LNCaP clone FGC (cell line): ENCODE measurements at regions not wholly inside any gene's neighbourhood (a gene's known extent, or its start where the extent isn't known, plus 50 kb on each side); places are given as distances from the start of the nearest gene placed in this dataset.

ENCODE experiments used
- DNase-seq: peaks from one replicate; pipeline ENCODE4 v3.0.0-alpha.2; 2011; ENCODE audit warnings: low read depth
- H3K4me3 ChIP-seq: 2 replicates; pipeline ENCODE4 v1.5.1; 2011; ENCODE audit warnings: mild to moderate bottlenecking, low read depth, low read length, control low read depth
- TF ChIP-seq, protein P1 (sequence below): IDR thresholded peaks from 2 replicates; pipeline ENCODE4 v1.5.1; 2012; ENCODE audit warnings: mild to moderate bottlenecking; ENCODE audit not compliant: control insufficient read depth, insufficient read depth; ENCODE audit errors: extremely low read depth

GRCh38 chr16:51870296-51870854 is 676.6 kb downstream of the TOX3 start:
- no peak for DNase-seq
- TF ChIP-seq, protein P1, sequence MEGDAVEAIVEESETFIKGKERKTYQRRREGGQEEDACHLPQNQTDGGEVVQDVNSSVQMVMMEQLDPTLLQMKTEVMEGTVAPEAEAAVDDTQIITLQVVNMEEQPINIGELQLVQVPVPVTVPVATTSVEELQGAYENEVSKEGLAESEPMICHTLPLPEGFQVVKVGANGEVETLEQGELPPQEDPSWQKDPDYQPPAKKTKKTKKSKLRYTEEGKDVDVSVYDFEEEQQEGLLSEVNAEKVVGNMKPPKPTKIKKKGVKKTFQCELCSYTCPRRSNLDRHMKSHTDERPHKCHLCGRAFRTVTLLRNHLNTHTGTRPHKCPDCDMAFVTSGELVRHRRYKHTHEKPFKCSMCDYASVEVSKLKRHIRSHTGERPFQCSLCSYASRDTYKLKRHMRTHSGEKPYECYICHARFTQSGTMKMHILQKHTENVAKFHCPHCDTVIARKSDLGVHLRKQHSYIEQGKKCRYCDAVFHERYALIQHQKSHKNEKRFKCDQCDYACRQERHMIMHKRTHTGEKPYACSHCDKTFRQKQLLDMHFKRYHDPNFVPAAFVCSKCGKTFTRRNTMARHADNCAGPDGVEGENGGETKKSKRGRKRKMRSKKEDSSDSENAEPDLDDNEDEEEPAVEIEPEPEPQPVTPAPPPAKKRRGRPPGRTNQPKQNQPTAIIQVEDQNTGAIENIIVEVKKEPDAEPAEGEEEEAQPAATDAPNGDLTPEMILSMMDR = no peak
- no peak overlapping the region for H3K4me3 ChIP-seq

DNA sequence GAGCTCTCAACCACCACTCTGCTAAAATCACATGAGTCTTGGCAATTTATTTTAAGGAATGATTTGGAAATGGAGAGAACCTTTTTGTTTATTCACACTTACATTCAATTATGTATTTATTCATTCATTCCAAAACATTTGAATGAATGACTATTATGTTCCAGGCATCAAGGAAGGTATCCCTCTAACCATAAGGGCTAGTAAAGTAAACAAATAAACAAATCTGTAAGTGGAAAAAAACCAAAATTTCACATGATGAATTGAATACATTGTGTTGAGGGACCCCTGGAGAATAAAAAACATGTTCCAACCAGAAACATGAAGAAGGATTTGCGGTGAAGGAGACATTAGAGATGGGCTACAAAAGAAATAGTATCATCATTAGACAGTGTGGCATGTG is 677.8 kb downstream of the TOX3 start:
- no peak for DNase-seq
- H3K4me3 ChIP-seq = no peak overlapping the region
- TF ChIP-seq, protein P1 = no peak

DNA sequence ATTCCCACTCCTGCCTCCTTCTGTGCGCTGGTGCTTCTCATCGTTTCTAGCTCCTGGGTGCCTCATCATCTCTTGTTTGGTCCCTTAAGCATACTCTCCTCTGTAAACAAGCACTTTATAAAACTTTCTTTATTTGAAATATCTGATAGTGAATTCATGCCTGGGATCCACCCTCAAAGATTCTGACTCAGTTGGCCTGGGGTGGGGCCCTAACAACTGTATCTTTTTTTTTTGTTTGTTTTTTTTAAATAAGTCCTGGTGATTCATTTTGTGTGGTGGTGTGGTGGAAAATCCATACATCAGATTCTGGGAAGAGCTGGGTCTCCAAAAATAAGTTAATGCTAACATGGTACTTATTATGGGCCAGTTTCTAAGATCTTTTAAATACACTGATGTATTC is 678.3 kb downstream of the TOX3 start:
- TF ChIP-seq, protein P1 = no peak
- H3K4me3 ChIP-seq = no peak overlapping the region
- DNase-seq = no peak

DNA sequence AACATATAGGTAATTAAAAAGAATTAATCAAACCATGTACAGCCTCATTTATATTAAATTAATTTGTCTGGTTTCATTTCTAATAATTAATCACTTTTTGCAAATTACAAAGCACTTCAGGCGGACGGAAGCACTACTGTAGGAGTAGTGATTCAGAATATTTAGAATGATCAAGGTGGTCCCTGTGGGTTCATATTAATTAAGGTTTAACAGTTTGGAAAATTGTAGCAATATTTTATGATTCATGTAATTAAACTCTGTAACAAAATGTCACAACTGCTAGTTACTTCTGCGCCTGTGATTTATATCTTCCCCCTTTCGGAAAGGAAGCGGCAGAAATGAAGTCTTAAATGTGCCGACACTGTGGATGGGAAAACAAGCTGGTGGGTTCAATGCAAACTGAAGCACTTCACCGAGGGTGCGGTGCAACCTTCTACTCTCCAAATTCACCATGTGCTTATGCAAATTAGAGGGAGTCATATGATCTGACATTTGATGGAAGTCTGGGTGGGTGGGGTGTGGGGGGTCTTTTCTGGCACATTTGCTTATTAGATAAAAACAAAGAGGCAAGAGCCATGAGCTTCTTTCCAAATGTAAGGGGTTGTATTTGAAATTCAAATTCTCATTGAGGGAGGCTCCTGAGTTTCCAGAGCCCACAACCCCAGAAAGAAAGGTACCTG is 679.4 kb downstream of the TOX3 start:
- H3K4me3 ChIP-seq = no peak overlapping the region
- TF ChIP-seq, protein P1 = no peak
- DNase-seq = no peak

DNA sequence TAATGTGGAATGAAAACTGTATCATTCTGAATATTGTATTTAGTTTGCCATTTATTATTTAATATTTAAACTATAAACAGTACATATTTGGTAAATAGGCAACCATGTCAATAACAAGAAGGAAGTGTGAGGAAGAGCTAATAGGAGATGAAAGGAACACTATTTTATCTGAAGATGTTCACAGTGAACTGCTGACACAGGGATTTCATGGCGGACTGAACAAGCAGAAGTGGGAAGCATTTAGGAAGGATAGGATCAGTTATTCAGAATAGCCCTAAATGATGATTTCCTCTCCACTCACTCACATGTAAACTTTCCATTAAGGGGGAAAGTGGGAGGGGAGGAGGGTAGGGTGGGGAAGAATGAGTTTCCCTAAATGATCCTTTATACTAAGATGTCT is 682.4 kb downstream of the TOX3 start:
- H3K4me3 ChIP-seq = no peak overlapping the region
- DNase-seq = no peak
- TF ChIP-seq, protein P1 = no peak

DNA sequence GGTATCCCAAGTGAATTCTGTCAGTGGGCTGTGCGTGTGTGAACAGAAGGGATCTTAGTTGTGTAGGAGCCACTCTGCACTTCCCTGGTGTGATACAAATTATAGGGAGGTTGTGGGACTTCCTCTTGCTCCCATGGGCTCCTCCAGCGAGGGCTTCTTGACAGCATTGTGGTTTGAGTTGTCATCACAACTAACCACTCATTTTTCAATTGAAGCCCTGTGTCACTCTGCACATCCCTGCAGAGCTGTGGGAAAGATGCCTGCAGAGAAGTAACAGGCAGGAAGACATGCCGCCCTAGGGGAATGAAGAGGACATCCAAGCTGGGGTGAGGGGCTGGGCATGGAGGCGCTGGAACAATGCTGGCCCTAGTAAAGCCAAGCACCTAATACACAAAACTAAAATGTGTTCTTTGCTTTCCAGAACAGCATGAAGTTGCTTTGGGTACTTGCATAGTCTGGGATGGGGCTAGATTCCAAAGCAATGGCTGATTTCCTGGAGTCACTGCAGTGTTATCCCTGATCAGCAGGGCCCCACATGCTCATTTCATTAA is 692.5 kb downstream of the TOX3 start:
- DNase-seq = no peak
- TF ChIP-seq, protein P1 = no peak
- H3K4me3 ChIP-seq = no peak overlapping the region
